AG09319 (cell line): ENCODE measurements at regions not wholly inside any gene's neighbourhood (a gene's known extent, or its start where the extent isn't known, plus 50 kb on each side); places are given as distances from the start of the nearest gene placed in this dataset.

Source experiments
- DNase-seq: peaks from one replicate; pipeline ENCODE4 v3.0.0-alpha.2; 2010; ENCODE audit warnings: low read depth; ENCODE audit errors: extremely low read depth
- TF ChIP-seq, protein P1 (sequence below): IDR thresholded peaks from 2 replicates; pipeline ENCODE4 v1.5.1; 2011; ENCODE audit warnings: low read depth, mild to moderate bottlenecking, inconsistent platforms, low read length, moderate library complexity

- DNase-seq: no peak
- TF ChIP-seq, protein P1, sequence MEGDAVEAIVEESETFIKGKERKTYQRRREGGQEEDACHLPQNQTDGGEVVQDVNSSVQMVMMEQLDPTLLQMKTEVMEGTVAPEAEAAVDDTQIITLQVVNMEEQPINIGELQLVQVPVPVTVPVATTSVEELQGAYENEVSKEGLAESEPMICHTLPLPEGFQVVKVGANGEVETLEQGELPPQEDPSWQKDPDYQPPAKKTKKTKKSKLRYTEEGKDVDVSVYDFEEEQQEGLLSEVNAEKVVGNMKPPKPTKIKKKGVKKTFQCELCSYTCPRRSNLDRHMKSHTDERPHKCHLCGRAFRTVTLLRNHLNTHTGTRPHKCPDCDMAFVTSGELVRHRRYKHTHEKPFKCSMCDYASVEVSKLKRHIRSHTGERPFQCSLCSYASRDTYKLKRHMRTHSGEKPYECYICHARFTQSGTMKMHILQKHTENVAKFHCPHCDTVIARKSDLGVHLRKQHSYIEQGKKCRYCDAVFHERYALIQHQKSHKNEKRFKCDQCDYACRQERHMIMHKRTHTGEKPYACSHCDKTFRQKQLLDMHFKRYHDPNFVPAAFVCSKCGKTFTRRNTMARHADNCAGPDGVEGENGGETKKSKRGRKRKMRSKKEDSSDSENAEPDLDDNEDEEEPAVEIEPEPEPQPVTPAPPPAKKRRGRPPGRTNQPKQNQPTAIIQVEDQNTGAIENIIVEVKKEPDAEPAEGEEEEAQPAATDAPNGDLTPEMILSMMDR: no peak
Observed at GRCh38 chr16:17949141-17949981, 387.2 kb downstream of the NPIPA8 start.

GRCh38 chr16:17947637-17948036 is 388.9 kb downstream of the NPIPA8 start:
- no peak for DNase-seq
- TF ChIP-seq, protein P1: no peak

- DNase-seq: no peak
- TF ChIP-seq, protein P1: no peak
Observed at GRCh38 chr16:17947165-17947564, 389.4 kb downstream of the NPIPA8 start.

GRCh38 chr16:17945080-17945601 is 391.4 kb downstream of the NPIPA8 start:
- TF ChIP-seq, protein P1: no peak

GRCh38 chr16:17944345-17944744 is 392.2 kb downstream of the NPIPA8 start:
- TF ChIP-seq, protein P1: no peak
- DNase-seq: no peak

More at GRCh38 chr16:17945080-17945601, 391.4 kb downstream of the NPIPA8 start:
- no peak for DNase-seq

DNA sequence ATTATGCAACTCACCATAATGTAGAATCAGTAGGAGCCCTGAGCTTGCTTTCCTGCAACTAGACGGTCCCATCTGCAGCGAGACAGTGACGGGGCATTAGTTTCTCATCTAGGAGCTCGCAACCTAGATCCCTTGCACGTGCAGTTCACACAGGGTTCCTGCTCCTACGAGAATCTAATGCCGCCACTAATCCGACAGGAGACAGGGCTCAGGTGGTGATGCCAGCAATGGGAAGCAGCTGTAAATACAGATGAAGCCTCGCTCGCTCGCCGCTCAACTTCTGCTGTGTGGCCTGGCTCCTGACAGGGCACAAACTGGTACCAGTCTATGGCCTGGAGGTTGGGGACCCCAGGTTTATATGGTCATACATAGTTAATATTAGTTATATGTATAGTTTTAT is 394.5 kb downstream of the NPIPA8 start:
- DNase-seq: no peak
- TF ChIP-seq, protein P1: no peak

DNA sequence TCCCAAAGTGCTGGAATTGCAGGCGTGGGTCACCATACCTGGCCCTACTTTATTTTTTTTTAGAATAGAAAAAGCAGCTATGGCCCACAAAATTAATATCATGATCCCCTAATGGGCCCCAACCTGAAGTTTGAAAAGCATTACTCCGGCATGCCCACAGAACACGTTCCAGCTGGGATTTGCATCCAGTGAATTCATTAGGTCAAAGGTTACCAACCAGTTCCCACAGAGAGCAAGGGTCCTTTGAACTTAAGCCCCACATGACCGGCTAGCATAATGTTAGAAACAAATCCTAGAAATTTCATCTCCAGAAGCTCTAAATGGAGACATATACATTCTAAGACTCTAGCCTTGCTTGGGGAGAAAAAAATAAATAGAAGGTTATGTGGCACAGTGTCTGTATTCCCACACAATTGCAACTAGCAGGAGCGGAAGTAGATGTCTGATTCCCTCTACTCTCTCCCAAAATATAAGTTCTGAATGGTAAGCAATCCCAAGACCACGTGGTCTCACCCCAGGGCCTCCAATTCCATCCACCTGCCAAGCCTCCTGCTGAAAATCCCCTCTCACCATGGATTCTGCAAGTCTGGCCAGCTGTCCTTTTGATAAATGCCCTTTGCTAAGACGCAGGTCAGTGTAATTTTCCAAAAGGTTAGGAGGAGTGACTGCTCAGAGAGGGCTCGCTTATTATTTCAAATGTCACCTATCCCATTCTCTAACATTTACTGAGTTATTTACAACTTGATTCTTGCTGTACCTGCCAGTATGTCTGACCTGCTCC is 395.8 kb downstream of the NPIPA8 start:
- DNase-seq: no peak
- TF ChIP-seq, protein P1: no peak
